IPS-20b (cell line): ENCODE measurements at regions not wholly inside any gene's neighbourhood (a gene's known extent, or its start where the extent isn't known, plus 50 kb on each side); places are given as distances from the start of the nearest gene placed in this dataset.
A peak's percentile ranks its signal among the peaks of the same experiment; 100 is the strongest.

ENCODE experiments used
- H3K27ac ChIP-seq: one replicate; pipeline ENCODE4 v1.5.1; 2013; ENCODE audit warnings: low read length
- H3K27me3 ChIP-seq: 2 replicates; pipeline ENCODE4 v1.6.1; 2013; ENCODE audit warnings: mild to moderate bottlenecking, low read length, inconsistent platforms; ENCODE audit not compliant: insufficient read depth
- H3K36me3 ChIP-seq: 2 replicates; pipeline ENCODE4 v1.6.1; 2013; ENCODE audit warnings: low read depth, mild to moderate bottlenecking, inconsistent platforms, low read length, moderate library complexity; ENCODE audit not compliant: insufficient read depth
- H3K4me1 ChIP-seq: 2 replicates; pipeline ENCODE4 v1.6.1; 2013; ENCODE audit warnings: mild to moderate bottlenecking, control low read depth, inconsistent platforms, low read length, moderate library complexity; ENCODE audit not compliant: insufficient read depth
- H3K4me3 ChIP-seq: 2 replicates; pipeline ENCODE4 v1.5.1; 2013; ENCODE audit warnings: mild to moderate bottlenecking, low read length, inconsistent platforms
- H3K9ac ChIP-seq: 2 replicates; pipeline ENCODE4 v1.6.1; 2013; ENCODE audit warnings: low read depth, mild to moderate bottlenecking, inconsistent platforms, low read length, moderate library complexity
- H3K9me3 ChIP-seq: 2 replicates; pipeline ENCODE4 v1.6.1; 2013; ENCODE audit warnings: mild to moderate bottlenecking, low read depth, low read length, inconsistent platforms; ENCODE audit not compliant: insufficient read depth

DNA sequence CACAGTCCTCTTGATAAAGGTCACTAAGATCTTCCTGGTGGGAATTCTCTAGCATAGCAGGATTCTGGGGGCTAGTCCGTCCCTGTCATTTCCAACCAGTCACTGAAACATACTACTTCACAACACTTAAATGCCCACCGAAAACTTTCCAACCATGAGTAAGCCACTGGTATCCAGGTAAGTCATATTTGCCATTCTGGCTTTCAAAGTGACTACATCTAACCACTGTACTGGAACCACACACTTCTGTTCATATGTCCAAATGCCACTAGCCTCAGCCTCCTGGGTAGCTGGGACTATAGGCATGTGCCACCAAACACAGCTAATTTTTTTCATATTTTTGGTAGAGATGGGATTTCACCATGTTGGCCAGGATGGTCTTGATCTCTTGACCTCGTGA, 64.3 kb upstream of the VANGL1 start:
- Histone ChIP-seq H3K4me1 (no peaks in the 10 kb centered on the region), H3K9ac (no peak overlapping the region), H3K36me3 (no peaks in the 10 kb centered on the region), H3K27me3 (no peaks in the 10 kb centered on the region), H3K4me3 (no peak overlapping the region), H3K9me3 (peaks cover 11% of the 10 kb centered on the region), H3K27ac (no peak overlapping the region)

DNA sequence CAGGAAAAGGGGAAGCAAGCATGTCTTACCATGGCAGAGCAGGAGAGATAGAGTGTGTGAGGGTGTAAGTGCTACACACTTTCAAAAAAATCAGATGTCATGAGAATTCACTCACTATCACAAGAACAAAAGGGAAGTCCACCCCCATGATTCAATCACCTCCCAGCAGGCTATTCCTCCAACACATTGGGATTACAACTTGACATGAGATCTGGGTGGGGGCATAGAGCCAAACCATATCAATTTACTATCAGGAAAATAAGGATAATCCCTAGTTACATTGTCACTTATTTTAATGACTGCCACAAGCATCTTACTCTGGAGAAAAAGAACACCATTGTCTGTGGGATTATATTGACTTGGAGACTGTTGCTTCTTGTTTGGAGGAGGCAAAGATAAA, 66.1 kb upstream of the VANGL1 start:
- H3K9me3 ChIP-seq: peaks cover 13% of the 10 kb centered on the region
- H3K27ac ChIP-seq: no peak overlapping the region
- H3K27me3 ChIP-seq: no peaks in the 10 kb centered on the region
- H3K9ac ChIP-seq: no peak overlapping the region
- no peak overlapping the region for H3K4me3 ChIP-seq
- H3K36me3 ChIP-seq: no peaks in the 10 kb centered on the region
- no peaks in the 10 kb centered on the region for H3K4me1 ChIP-seq

DNA sequence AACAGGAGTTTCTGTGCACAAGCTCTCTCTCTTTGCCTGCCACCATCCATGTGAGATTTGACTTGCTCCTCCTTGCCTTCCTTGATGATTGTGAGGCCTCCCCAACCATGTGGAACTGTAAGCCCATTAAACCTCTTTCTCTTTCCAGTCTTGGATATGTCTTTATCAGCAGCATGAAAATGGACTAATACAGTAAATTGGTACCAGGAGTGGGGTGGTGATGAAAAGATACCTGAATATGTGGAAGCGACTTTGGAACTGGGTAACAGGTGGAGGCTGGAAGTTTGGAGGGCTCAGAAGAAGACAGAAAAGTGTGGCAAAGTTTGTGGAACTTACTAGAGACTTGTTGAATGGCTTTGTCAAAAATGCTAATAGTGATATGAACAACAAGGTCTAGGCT, 69.1 kb upstream of the VANGL1 start:
- H3K4me3 ChIP-seq: no peak overlapping the region
- H3K9me3 ChIP-seq: peaks cover 16% of the 10 kb centered on the region
- no peaks in the 10 kb centered on the region for H3K4me1 ChIP-seq
- H3K27me3 ChIP-seq: no peaks in the 10 kb centered on the region
- H3K36me3 ChIP-seq: no peaks in the 10 kb centered on the region
- no peak overlapping the region for H3K27ac ChIP-seq
- H3K9ac ChIP-seq: no peak overlapping the region

DNA sequence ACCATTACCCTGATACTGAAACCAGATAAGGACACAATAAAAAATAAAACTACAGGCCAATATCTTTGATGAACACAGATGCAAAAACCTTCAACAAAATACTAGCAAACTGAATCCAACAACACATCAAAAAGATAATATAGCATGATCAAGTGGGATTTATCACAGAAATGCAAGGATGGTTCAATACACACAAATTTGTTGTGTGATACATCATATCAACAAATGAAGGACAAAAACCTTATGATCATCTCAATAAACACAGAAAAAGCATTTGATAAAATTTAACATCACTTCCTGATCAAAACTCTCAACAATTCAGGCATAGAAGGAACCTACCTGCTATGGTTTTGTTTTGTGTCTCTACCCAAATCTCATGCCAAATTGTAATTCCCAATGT, 74.3 kb upstream of the VANGL1 start:
- Histone ChIP-seq H3K9me3 (peaks cover 9% of the 10 kb centered on the region), H3K4me3 (no peak overlapping the region), H3K4me1 (no peaks in the 10 kb centered on the region; the same call in 1 of the 2 replicates), H3K9ac (no peak overlapping the region), H3K27me3 (peaks cover 24% of the 10 kb centered on the region), H3K36me3 (no peaks in the 10 kb centered on the region), H3K27ac (no peak overlapping the region)

DNA sequence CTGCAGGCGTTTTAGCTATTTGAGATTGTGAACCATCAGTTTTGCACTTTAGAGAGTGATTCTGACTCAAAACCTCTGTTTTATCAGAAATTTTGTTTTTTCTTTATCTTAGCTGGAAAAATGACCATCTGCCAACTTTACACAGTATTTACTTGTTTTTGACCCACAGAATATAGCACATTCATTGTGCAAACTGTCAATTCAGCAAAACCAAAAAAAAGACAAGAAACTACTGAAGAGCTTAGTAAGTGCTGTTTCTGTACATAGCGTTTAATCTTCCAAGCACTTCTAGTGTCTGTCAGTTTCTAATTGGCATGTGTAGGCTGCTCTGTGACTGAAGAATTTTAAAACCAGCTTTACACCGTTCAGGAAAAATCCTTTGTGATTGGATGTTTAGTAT, 76.0 kb upstream of the VANGL1 start:
- Histone ChIP-seq H3K9me3 (peaks cover 9% of the 10 kb centered on the region), H3K4me1 (no peaks in the 10 kb centered on the region; the same call in 1 of the 2 replicates), H3K4me3 (no peak overlapping the region), H3K36me3 (no peaks in the 10 kb centered on the region), H3K9ac (no peak overlapping the region), H3K27ac (no peak overlapping the region), H3K27me3 (peaks cover 24% of the 10 kb centered on the region)

DNA sequence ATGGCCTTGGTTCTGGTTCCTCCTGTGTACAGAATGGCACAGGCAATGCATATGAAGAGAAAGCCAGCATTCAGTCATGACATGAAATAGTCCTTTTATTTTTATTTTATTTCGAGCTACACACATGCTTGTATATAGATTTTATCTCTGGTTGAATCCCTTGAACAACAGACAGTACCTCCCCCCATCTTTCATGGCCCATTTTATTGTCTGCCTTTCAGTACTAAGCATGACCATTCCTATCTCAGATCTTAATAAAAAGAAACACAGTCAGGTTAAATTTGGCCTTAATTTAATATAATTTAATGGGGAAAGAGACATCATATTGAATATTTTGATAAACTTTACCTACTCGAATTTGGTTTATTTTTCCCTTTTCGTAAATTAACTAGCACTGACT, 76.4 kb upstream of the VANGL1 start:
- no peak overlapping the region for H3K4me3 ChIP-seq
- H3K9me3 ChIP-seq: peaks cover 9% of the 10 kb centered on the region
- no peaks in the 10 kb centered on the region for H3K36me3 ChIP-seq
- H3K9ac ChIP-seq: no peak overlapping the region
- no peak overlapping the region for H3K27ac ChIP-seq
- H3K27me3 ChIP-seq: peaks cover 24% of the 10 kb centered on the region
- H3K4me1 ChIP-seq: no peaks in the 10 kb centered on the region; the same call in 1 of the 2 replicates

DNA sequence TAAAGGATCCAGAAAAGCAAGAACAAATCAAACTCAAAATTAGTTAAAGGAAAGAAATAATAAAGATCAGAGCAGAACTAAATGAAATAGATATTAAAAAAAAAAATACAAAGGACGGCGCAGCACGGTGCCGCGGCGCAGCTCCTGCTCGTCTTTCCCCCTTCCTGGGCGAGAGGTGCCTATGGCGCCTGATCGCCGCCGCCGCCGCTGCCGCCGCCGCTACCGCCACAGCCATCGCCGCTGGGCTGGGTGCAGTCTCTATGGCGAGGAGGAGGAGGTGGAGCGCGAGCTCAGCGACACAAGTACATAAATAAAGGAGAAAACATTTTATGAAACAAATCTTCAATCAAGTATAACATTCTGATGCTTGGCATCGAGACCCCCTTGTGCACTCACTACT, 77.6 kb upstream of the VANGL1 start:
- no peaks in the 10 kb centered on the region for H3K36me3 ChIP-seq
- no peaks in the 10 kb centered on the region; the same call in 1 of the 2 replicates for H3K4me1 ChIP-seq
- peak overlapping the region; percentile 37; the same call in 1 of the 2 replicates for H3K9ac ChIP-seq
- H3K4me3 ChIP-seq: peak overlapping the region; percentile 69
- H3K27ac ChIP-seq: no peak overlapping the region
- H3K27me3 ChIP-seq: peaks cover 24% of the 10 kb centered on the region
- H3K9me3 ChIP-seq: peaks cover 9% of the 10 kb centered on the region

DNA sequence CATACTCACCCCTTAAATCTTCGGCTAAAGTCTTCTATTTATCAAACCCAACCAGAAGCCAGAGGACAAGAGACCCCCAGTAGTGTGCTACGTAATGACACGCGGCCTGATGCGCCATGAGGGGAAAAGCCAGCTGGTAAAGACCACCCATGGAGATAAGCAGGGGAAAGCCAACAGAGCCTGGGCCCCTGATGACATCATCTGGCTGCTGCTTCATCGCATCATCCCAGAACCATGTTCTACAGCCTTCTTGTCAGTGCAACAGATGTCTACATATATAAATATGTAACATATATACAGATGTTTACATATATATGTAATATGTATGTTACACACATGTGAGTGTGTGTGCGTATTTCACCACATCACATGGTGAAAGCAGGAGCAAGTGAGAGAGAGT, 81.7 kb upstream of the VANGL1 start:
- Histone ChIP-seq H3K27ac (no peak overlapping the region), H3K9ac (no peak overlapping the region), H3K4me3 (no peak overlapping the region), H3K9me3 (no peaks in the 10 kb centered on the region), H3K36me3 (no peaks in the 10 kb centered on the region), H3K4me1 (no peaks in the 10 kb centered on the region; the same call in 1 of the 2 replicates), H3K27me3 (peaks cover 15% of the 10 kb centered on the region)

DNA sequence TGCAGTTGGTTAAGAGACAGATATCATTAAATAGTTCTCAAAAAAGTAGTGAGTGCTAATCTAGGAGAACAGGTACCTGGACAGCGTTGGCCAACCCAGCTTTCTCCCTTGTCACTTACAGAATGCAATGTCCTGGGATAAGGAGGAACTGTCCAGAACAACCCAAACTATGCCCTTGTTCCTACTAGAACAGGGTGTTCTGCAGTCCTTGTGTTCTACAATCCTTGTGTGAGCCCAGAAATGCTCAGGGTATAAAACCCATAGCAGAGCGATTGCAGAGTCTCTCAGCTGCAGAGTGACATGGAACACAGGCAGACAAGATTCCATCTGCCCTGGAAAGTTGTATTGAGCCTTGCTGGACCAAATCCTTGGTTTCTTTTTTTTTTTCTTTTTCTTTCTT, 83.5 kb upstream of the VANGL1 start:
- H3K27me3 ChIP-seq: no peaks in the 10 kb centered on the region
- no peaks in the 10 kb centered on the region for H3K9me3 ChIP-seq
- H3K9ac ChIP-seq: no peak overlapping the region
- no peak overlapping the region for H3K4me3 ChIP-seq
- H3K27ac ChIP-seq: no peak overlapping the region
- no peaks in the 10 kb centered on the region for H3K36me3 ChIP-seq
- H3K4me1 ChIP-seq: no peaks in the 10 kb centered on the region; the same call in 1 of the 2 replicates

DNA sequence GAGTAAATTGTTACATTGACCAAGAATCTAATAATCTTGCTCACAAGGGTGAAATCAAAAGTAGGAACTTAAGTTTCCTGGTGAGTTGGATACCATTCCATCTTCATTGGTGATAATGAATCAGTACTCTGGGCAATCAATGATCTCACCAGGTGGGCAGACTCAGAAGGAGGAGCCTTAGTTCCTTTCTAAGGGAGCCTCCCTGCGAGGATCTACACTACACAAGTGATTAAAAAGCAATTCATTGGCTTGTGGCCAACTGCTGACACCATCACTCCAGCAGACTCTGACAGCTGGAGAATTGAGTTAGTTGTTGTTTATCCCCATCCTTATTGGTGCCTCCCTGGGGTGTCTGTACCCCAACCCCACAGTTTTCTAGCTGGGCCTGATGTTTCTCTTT, 84.1 kb upstream of the VANGL1 start:
- Histone ChIP-seq H3K27me3 (no peaks in the 10 kb centered on the region), H3K4me3 (no peak overlapping the region), H3K4me1 (no peaks in the 10 kb centered on the region; the same call in 1 of the 2 replicates), H3K27ac (no peak overlapping the region), H3K9me3 (no peaks in the 10 kb centered on the region), H3K36me3 (no peaks in the 10 kb centered on the region), H3K9ac (no peak overlapping the region)

DNA sequence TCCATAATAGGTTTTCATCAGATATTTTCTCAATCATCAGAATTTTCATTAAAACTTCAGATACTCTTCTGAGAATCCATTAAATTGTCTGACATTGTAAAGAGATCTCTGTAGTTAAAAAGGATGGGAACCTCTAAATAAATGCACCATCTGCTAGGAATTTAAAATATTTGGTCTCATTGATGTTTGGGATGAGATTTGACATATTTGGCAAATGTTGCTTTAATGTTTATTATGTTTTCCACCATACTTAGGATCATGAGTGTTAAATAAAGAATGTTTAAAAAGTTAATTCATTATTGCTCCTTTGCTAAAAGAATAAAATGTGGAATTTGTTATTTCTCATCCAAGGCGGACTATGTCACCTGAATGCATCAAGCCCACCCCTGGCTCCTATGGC, 85.5 kb upstream of the VANGL1 start:
- Histone ChIP-seq H3K4me1 (no peaks in the 10 kb centered on the region; the same call in 1 of the 2 replicates), H3K27me3 (no peaks in the 10 kb centered on the region), H3K4me3 (no peak overlapping the region), H3K9me3 (no peaks in the 10 kb centered on the region), H3K27ac (no peak overlapping the region), H3K36me3 (no peaks in the 10 kb centered on the region), H3K9ac (no peak overlapping the region)

DNA sequence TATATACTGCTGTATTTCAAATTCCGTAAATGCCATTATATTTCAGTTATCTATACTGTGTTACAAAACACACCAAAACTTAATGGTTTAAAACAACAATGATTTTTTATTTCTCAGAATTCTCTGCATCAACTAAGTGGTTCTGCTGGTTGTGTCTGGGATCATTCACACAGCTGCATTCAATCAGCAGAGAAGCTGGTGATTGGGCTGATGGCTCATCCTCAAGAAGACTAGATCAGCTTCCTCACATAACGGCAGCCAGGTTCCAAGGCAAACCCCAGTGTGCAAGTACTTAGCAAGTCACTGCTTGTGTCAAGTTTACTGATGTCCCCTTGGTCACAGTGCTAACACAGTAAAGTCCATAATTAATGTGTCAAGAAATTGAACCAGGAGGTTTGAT, 86.3 kb upstream of the VANGL1 start:
- no peaks in the 10 kb centered on the region for H3K36me3 ChIP-seq
- H3K27me3 ChIP-seq: no peaks in the 10 kb centered on the region
- no peak overlapping the region for H3K4me3 ChIP-seq
- H3K27ac ChIP-seq: no peak overlapping the region
- no peak overlapping the region for H3K9ac ChIP-seq
- no peaks in the 10 kb centered on the region; the same call in 1 of the 2 replicates for H3K4me1 ChIP-seq
- H3K9me3 ChIP-seq: no peaks in the 10 kb centered on the region

DNA sequence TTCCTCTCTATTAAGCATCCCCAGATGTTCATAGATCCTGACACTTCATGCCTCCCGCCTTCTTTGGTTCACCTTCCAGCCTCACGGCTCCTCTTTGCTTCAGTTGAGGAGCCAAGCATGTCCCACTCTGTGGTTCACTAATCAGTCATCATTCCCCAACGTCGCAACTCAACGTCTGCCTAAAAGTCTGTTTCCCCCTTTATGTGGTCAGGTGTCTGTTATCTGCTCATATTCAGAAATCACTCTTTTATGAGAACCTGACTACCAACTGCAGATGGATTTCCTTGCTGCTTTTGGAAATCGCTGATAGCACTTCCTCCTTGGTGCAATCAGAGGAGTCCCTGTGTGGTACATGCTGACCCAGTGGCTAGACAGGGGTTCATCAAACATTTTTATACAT, 94.1 kb upstream of the VANGL1 start:
- no peak overlapping the region for H3K9ac ChIP-seq
- no peaks in the 10 kb centered on the region for H3K27me3 ChIP-seq
- no peak overlapping the region for H3K4me3 ChIP-seq
- no peaks in the 10 kb centered on the region for H3K9me3 ChIP-seq
- H3K36me3 ChIP-seq: no peaks in the 10 kb centered on the region
- H3K27ac ChIP-seq: no peak overlapping the region
- peaks cover 8% of the 10 kb centered on the region for H3K4me1 ChIP-seq
